ENCODE measurements at regions not wholly inside any gene's neighbourhood (a gene's known extent, or its start where the extent isn't known, plus 50 kb on each side); places are given as distances from the start of the nearest gene placed in this dataset.

- no peak for TF ChIP-seq CTCF (IDR thresholded peaks at IDR 0.05; ENCODE audit: insufficient read depth in 1 of 2, low read depth in 1 of 2, low read length in 1 of 2, severe bottlenecking in 1 of 2, unreplicated experiment in 1 of 2)
- Mint-ChIP-seq H3K4me1 (ENCODE audit: low read depth, unreplicated experiment) (no peaks in the 10 kb centered on the region), H3K27me3 (ENCODE audit: insufficient read depth, unreplicated experiment) (peaks cover 6% of the 10 kb centered on the region), H3K36me3 (ENCODE audit: insufficient read depth, unreplicated experiment) (no peaks in the 10 kb centered on the region), H3K9me3 (ENCODE audit: unreplicated experiment) (no peaks in the 10 kb centered on the region), H3K27ac (ENCODE audit: unreplicated experiment) (no peak overlapping the region), H3K4me3 (ENCODE audit: unreplicated experiment) (no peak overlapping the region)
- H3K4me1 ChIP-seq, result no peaks in the 10 kb centered on the region
- ChIA-PET POLR2A (no interaction called here), CTCF (interaction anchor here (0.5 kb wide), 1 partner anchor 892 kb away, joined by 6 read pairs; no protein-coding TSS in a partner anchor)
- H3K4me3 ChIP-seq (ENCODE audit: low read depth, low read length), result no peak overlapping the region
- no peak for DNase-seq
- no peaks in the 10 kb centered on the region for H3K36me3 ChIP-seq (ENCODE audit: control insufficient read depth, insufficient read depth, low read length)
- H3K9me3 ChIP-seq, result no peaks in the 10 kb centered on the region
- no TSS peak for BruUV-seq (replicated peaks)
- no peaks in the 10 kb centered on the region for H3K27me3 ChIP-seq (replicated peaks; ENCODE audit: control insufficient read depth, insufficient read depth, low read length)
- intact Hi-C loops (cut with micrococcal nuclease; ENCODE audit: unreplicated experiment), result no loop called here
Observed at GRCh38 chr2:176546550-176546949, 277.3 kb downstream of the MTX2 start.

GRCh38 chr2:176552501-176553135, 283.4 kb downstream of the MTX2 start:
- ChIA-PET POLR2A (no interaction called here), CTCF (no interaction called here)
- no peaks in the 10 kb centered on the region for H3K36me3 Mint-ChIP-seq (ENCODE audit: insufficient read depth, unreplicated experiment)
- Histone ChIP-seq H3K4me3 (ENCODE audit: low read depth, low read length) (no peak overlapping the region), H3K36me3 (ENCODE audit: control insufficient read depth, insufficient read depth, low read length) (no peaks in the 10 kb centered on the region), H3K9me3 (no peaks in the 10 kb centered on the region), H3K4me1 (0 out of 2 replicates have a peak, but pooled peaks cover 4% of the 10 kb centered on the region), H3K27me3 (replicated peaks; ENCODE audit: control insufficient read depth, insufficient read depth, low read length) (no peaks in the 10 kb centered on the region)
- no peaks in the 10 kb centered on the region for H3K4me1 Mint-ChIP-seq (ENCODE audit: low read depth, unreplicated experiment)
- no peak for DNase-seq
- BruUV-seq (replicated peaks), result no TSS peak
- H3K27me3 Mint-ChIP-seq (ENCODE audit: insufficient read depth, unreplicated experiment), result peaks cover 9% of the 10 kb centered on the region
- TF ChIP-seq CTCF (IDR thresholded peaks at IDR 0.05; ENCODE audit: insufficient read depth in 1 of 2, low read depth in 1 of 2, low read length in 1 of 2, severe bottlenecking in 1 of 2, unreplicated experiment in 1 of 2), result no peak
- intact Hi-C loops (cut with micrococcal nuclease; ENCODE audit: unreplicated experiment), result no loop called here
- H3K9me3 Mint-ChIP-seq (ENCODE audit: unreplicated experiment), result no peaks in the 10 kb centered on the region
- H3K27ac Mint-ChIP-seq (ENCODE audit: unreplicated experiment), result no peak overlapping the region
- no peak overlapping the region for H3K4me3 Mint-ChIP-seq (ENCODE audit: unreplicated experiment)

GRCh38 chr2:176553685-176554100, 284.5 kb downstream of the MTX2 start:
- H3K36me3 ChIP-seq (ENCODE audit: control insufficient read depth, insufficient read depth, low read length), result no peaks in the 10 kb centered on the region
- Mint-ChIP-seq H3K9me3 (ENCODE audit: unreplicated experiment) (no peaks in the 10 kb centered on the region), H3K4me1 (ENCODE audit: low read depth, unreplicated experiment) (no peaks in the 10 kb centered on the region), H3K27ac (ENCODE audit: unreplicated experiment) (no peak overlapping the region), H3K4me3 (ENCODE audit: unreplicated experiment) (peak overlapping the region; percentile 57), H3K27me3 (ENCODE audit: insufficient read depth, unreplicated experiment) (peaks cover 9% of the 10 kb centered on the region), H3K36me3 (ENCODE audit: insufficient read depth, unreplicated experiment) (no peaks in the 10 kb centered on the region)
- H3K4me1 ChIP-seq, result 0 out of 2 replicates have a peak, but pooled peaks cover 4% of the 10 kb centered on the region
- H3K27me3 ChIP-seq (replicated peaks; ENCODE audit: control insufficient read depth, insufficient read depth, low read length), result no peaks in the 10 kb centered on the region
- ChIA-PET POLR2A (no interaction called here), CTCF (interaction anchor here (0.6 to 1.6 kb wide), 5 partner anchors 57 to 427 kb away, joined by 3 to 10 read pairs (median 5); no protein-coding TSS in a partner anchor)
- DNase-seq, result peak in 1 of 2 experiments; percentile 3
- H3K9me3 ChIP-seq, result no peaks in the 10 kb centered on the region
- no TSS peak for BruUV-seq (replicated peaks)
- TF ChIP-seq CTCF (IDR thresholded peaks at IDR 0.05; ENCODE audit: insufficient read depth in 1 of 2, low read depth in 1 of 2, low read length in 1 of 2, severe bottlenecking in 1 of 2, unreplicated experiment in 1 of 2), result no peak
- no peak overlapping the region for H3K4me3 ChIP-seq (ENCODE audit: low read depth, low read length)
- intact Hi-C loops (cut with micrococcal nuclease; ENCODE audit: unreplicated experiment), result loop anchor here (1.0 kb wide), 1 partner anchor 426 kb away; no protein-coding TSS in a partner anchor

Measured in Caco-2 (cell line).